WTC11 (cell line): ENCODE measurements at regions not wholly inside any gene's neighbourhood (a gene's known extent, or its start where the extent isn't known, plus 50 kb on each side); places are given as distances from the start of the nearest gene placed in this dataset.

Experiments used
- ATAC-seq: fragments of 200-7000 bp; cut with Tn5 transposase; 2 replicates; pipeline ENCODE4 v1.10.0; 2021; ENCODE audit warnings: mild to moderate bottlenecking, moderate library complexity
- CTCF ChIA-PET: fragments of 300-600 bp; sonication (Branson Sonifier 250); formaldehyde crosslinking; loops from one replicate; lab custom pipeline; 2021; ENCODE audit warnings: antibody characterized with exemption; lab: Charles Lee
- POLR2A ChIA-PET: fragments of 350-600 bp; sonication (Branson Sonifier 250); formaldehyde crosslinking; loops from one replicate; lab custom pipeline; 2021; ENCODE audit warnings: antibody characterized with exemption; lab: Charles Lee
- DNase-seq: peaks from one replicate; pipeline ENCODE4 v3.0.0; 2021; ENCODE audit warnings: low spot score
- H3K27ac Mint-ChIP-seq: 2 replicates; pipeline ENCODE4 v1.8.0; 2021; ENCODE audit warnings: mixed read lengths
- H3K27me3 Mint-ChIP-seq: 2 replicates; pipeline ENCODE4 v1.8.0; 2021; ENCODE audit warnings: low read depth, mild to moderate bottlenecking, moderate library complexity, mixed read lengths
- H3K36me3 Mint-ChIP-seq: 2 replicates; pipeline ENCODE4 v1.8.0; 2021; ENCODE audit warnings: mixed read lengths
- H3K4me1 Mint-ChIP-seq: 2 replicates; pipeline ENCODE4 v1.8.0; 2022; ENCODE audit warnings: mixed read lengths
- H3K4me3 Mint-ChIP-seq: 2 replicates; pipeline ENCODE4 v1.8.0; 2021; ENCODE audit warnings: mild to moderate bottlenecking, moderate library complexity, mixed read lengths
- H3K9me3 Mint-ChIP-seq: 2 replicates; pipeline ENCODE4 v1.8.0; 2021; ENCODE audit warnings: mixed read lengths
- ATF2 ChIP-seq: sonication (generic); formaldehyde crosslinking; IDR thresholded peaks from 2 replicates; pipeline ENCODE4 v1.8.1; 2022; ENCODE audit warnings: low read depth, missing genetic modification reagents, borderline replicate concordance
- E2F1 ChIP-seq: sonication (generic); formaldehyde crosslinking; IDR thresholded peaks from 2 replicates; pipeline ENCODE4 v1.8.0; 2022; ENCODE audit warnings: mild to moderate bottlenecking, missing genetic modification reagents
- ELF4 ChIP-seq: sonication (generic); formaldehyde crosslinking; IDR thresholded peaks from 2 replicates; pipeline ENCODE4 v1.8.1; 2022; ENCODE audit warnings: low read depth, mild to moderate bottlenecking, moderate library complexity, missing genetic modification reagents
- ERG ChIP-seq: fragments of 250-450 bp; sonication (Bioruptor Pico); IDR thresholded peaks from 2 replicates; pipeline ENCODE4 v1.8.0; 2021; ENCODE audit warnings: mild to moderate bottlenecking
- GABPB1 ChIP-seq: sonication (generic); formaldehyde crosslinking; IDR thresholded peaks from 2 replicates; pipeline ENCODE4 v1.8.1; 2023; ENCODE audit warnings: mild to moderate bottlenecking, missing genetic modification reagents
- HMGXB4 ChIP-seq: sonication (generic); formaldehyde crosslinking; IDR thresholded peaks from 2 replicates; pipeline ENCODE4 v1.8.1; 2023; ENCODE audit warnings: mild to moderate bottlenecking, moderate library complexity, missing genetic modification reagents
- IRF2 ChIP-seq: sonication (generic); formaldehyde crosslinking; IDR thresholded peaks from 2 replicates; pipeline ENCODE4 v1.8.0; 2022; ENCODE audit warnings: low read depth, missing genetic modification reagents, borderline replicate concordance
- JUN ChIP-seq: sonication (generic); formaldehyde crosslinking; IDR thresholded peaks from 2 replicates; pipeline ENCODE4 v1.8.0; 2023; ENCODE audit warnings: mild to moderate bottlenecking, missing genetic modification reagents
- PRDM15 ChIP-seq: sonication (generic); formaldehyde crosslinking; IDR thresholded peaks from 2 replicates; pipeline ENCODE4 v1.8.0; 2022; ENCODE audit warnings: missing genetic modification reagents
- PRRX2 ChIP-seq: fragments of 250-450 bp; sonication (Bioruptor Pico); IDR thresholded peaks from 2 replicates; pipeline ENCODE4 v1.8.0; 2021; ENCODE audit warnings: mild to moderate bottlenecking
- SOX15 ChIP-seq: fragments of 250-450 bp; sonication (Bioruptor Pico); IDR thresholded peaks from 2 replicates; pipeline ENCODE4 v1.9.0; 2021; ENCODE audit warnings: mild to moderate bottlenecking
- SP1 ChIP-seq: sonication (generic); formaldehyde crosslinking; conservative IDR thresholded peaks from 2 replicates; pipeline ENCODE4 v1.8.1; 2022; ENCODE audit warnings: missing genetic modification reagents
- TP53 ChIP-seq: sonication (generic); formaldehyde crosslinking; IDR thresholded peaks from 2 replicates; pipeline ENCODE4 v1.8.1; 2023; ENCODE audit warnings: mild to moderate bottlenecking, missing genetic modification reagents
- ZNF138 ChIP-seq: sonication (generic); formaldehyde crosslinking; conservative IDR thresholded peaks from 2 replicates; pipeline ENCODE4 v1.8.1; 2022; ENCODE audit warnings: mild to moderate bottlenecking, moderate library complexity, missing genetic modification reagents
- ZNF532 ChIP-seq: fragments of 250-450 bp; sonication (Bioruptor Pico); IDR thresholded peaks from 2 replicates; pipeline ENCODE4 v1.9.0; 2021; ENCODE audit warnings: mild to moderate bottlenecking, borderline replicate concordance
- ZNF671 ChIP-seq: fragments of 250-450 bp; sonication (Bioruptor Pico); IDR thresholded peaks from 2 replicates; pipeline ENCODE4 v1.8.0; 2021; ENCODE audit warnings: mild to moderate bottlenecking

GRCh38 chr17:51555153-51555552 lies 294.8 kb downstream of the UTP18 start (continued):
- TF ChIP-seq PRDM15 (CRISPR knock-in tag), result no peak
- no peak for TF ChIP-seq HMGXB4 (CRISPR knock-in tag)

GRCh38 chr17:51559778-51560177 lies 299.4 kb downstream of the UTP18 start:
- H3K27me3 Mint-ChIP-seq, result no peaks in the 10 kb centered on the region; the same call in 1 of the 2 replicates
- peaks cover 36% of the 10 kb centered on the region for H3K9me3 Mint-ChIP-seq
- no peak overlapping the region for H3K27ac Mint-ChIP-seq
- no peak overlapping the region for H3K4me3 Mint-ChIP-seq
- no peak for DNase-seq
- no peaks in the 10 kb centered on the region for H3K36me3 Mint-ChIP-seq
- ChIA-PET POLR2A (no interaction called here), CTCF (no interaction called here)
- peaks cover 3% of the 10 kb centered on the region; the same call in 1 of the 2 replicates for H3K4me1 Mint-ChIP-seq
- ATAC-seq, result no peak
- TF ChIP-seq JUN (CRISPR knock-in tag) (no peak), ZNF671 (no peak), TP53 (CRISPR knock-in tag) (no peak), ZNF138 (no peak), SP1 (CRISPR knock-in tag) (no peak), PRRX2 (CRISPR knock-in tag) (no peak), ZNF532 (CRISPR knock-in tag) (no peak), SOX15 (no peak), IRF2 (CRISPR knock-in tag) (no peak), GABPB1 (no peak), ERG (CRISPR knock-in tag) (no peak), ATF2 (CRISPR knock-in tag) (no peak), E2F1 (CRISPR knock-in tag) (no peak), ELF4 (CRISPR knock-in tag) (no peak)
- TF ChIP-seq, all 79 proteins: peak for 0
